OCI-LY3 (cell line): ENCODE measurements at regions not wholly inside any gene's neighbourhood (a gene's known extent, or its start where the extent isn't known, plus 50 kb on each side); places are given as distances from the start of the nearest gene placed in this dataset.

Source experiments
- H2AFZ ChIP-seq: fragments of 200-600, 300-600 bp; shearing (Covaris generic); 2 replicates; pipeline ENCODE4 v1.6.0; 2014; ENCODE audit warnings: antibody characterized with exemption, low read depth, low read length
- H3K27ac ChIP-seq: fragments of 200-600, 300-600 bp; sonication (generic); 2 replicates; pipeline ENCODE4 v1.5.1; 2014; ENCODE audit warnings: mild to moderate bottlenecking, low read length, moderate library complexity, mixed read lengths
- H3K27me3 ChIP-seq: fragments of 200-600, 300-600 bp; sonication (generic); 2 replicates; pipeline ENCODE4 v1.6.1; 2014; ENCODE audit warnings: low read depth, low read length, mixed read lengths
- H3K36me3 ChIP-seq: fragments of 200-600, 300-600 bp; sonication (generic); replicated peaks from 2 replicates; pipeline ENCODE3; 2014; ENCODE audit warnings: low read depth, low read length, mixed read lengths
- H3K4me1 ChIP-seq: fragments of 300-600, 200-600 bp; sonication (generic); 2 replicates; pipeline ENCODE4 v1.6.1; 2014; ENCODE audit warnings: low read length, mixed read lengths
- H3K4me2 ChIP-seq: fragments of 200-600, 300-600 bp; sonication (generic); 2 replicates; pipeline ENCODE4 v1.6.1; 2014; ENCODE audit warnings: low read length, mixed read lengths
- H3K4me3 ChIP-seq: fragments of 300-600, 200-600 bp; sonication (generic); 2 replicates; pipeline ENCODE4 v1.5.1; 2014; ENCODE audit warnings: antibody characterized with exemption, mild to moderate bottlenecking, low read length, moderate library complexity
- H3K79me2 ChIP-seq: fragments of 300-600, 200-600 bp; shearing (Covaris generic); 2 replicates; pipeline ENCODE4 v1.6.1; 2014; ENCODE audit warnings: mild to moderate bottlenecking, low read length, mixed read lengths
- H3K9ac ChIP-seq: fragments of 300-600, 200-600 bp; shearing (Covaris generic); 2 replicates; pipeline ENCODE4 v1.6.0; 2014; ENCODE audit warnings: mild to moderate bottlenecking, low read length, moderate library complexity
- H3K9me3 ChIP-seq: fragments of 200-600, 300-600 bp; shearing (Covaris generic); 2 replicates; pipeline ENCODE4 v1.6.1; 2014; ENCODE audit warnings: low read length, mixed read lengths; ENCODE audit not compliant: insufficient read depth
- H4K20me1 ChIP-seq: fragments of 200-600, 300-600 bp; sonication (generic); 2 replicates; pipeline ENCODE4 v1.6.1; 2016; ENCODE audit warnings: low read length, mixed read lengths; ENCODE audit not compliant: insufficient read depth
- EZH2phosphoT487 ChIP-seq: fragments of 200-600 bp; shearing (Covaris generic); IDR thresholded peaks from 2 replicates; pipeline ENCODE4 v1.6.1; 2018; ENCODE audit warnings: antibody characterized with exemption, mixed run types, low read depth
- TF ChIP-seq, protein P1 (sequence below): fragments of 200-600, 300-600 bp; sonication (generic); IDR thresholded peaks from 2 replicates; pipeline ENCODE4 v1.5.1; 2014; ENCODE audit warnings: antibody characterized with exemption, low read length, low read depth

DNA sequence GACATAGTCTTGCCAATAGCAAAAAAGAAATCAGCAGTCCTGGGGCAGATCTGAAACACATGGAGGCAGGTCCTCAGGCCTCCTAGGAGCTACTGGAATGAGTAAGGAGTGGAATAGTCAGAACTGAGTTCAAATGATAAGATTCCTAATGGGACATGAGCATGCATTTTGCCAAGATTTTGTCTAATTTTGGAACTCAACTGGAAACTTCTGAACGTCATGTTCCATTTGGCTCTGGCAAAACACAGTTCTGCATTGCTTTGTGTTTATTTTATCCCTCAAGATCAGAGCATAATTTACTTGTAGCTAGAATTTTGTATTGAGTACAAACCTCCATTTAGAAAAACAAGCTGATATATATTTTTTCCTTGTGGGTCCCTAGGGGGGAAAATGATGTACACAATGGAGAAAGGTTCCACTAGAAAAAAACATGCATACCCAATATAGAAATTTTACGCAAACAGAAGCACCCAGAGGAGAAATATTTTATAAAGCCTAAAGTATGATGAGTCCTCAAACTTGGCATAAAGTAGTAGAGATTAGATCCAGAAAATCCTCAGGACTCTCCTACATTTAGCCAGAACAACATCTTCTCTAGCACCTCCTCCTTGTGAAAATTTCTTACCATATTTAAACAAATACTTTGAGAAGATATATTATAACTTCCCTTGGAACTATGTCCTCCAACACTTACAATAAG, 149.0 kb upstream of the SERP2 start:
- Histone ChIP-seq H3K79me2 (no peaks in the 10 kb centered on the region), H3K4me2 (no peak overlapping the region), H2AFZ (no peak overlapping the region), H3K4me3 (no peak overlapping the region), H3K27ac (no peak overlapping the region), H3K27me3 (peaks cover 84% of the 10 kb centered on the region), H4K20me1 (no peaks in the 10 kb centered on the region), H3K9ac (no peak overlapping the region), H3K4me1 (no peaks in the 10 kb centered on the region), H3K9me3 (no peaks in the 10 kb centered on the region), H3K36me3 (no peaks in the 10 kb centered on the region)
- TF ChIP-seq, protein P1, sequence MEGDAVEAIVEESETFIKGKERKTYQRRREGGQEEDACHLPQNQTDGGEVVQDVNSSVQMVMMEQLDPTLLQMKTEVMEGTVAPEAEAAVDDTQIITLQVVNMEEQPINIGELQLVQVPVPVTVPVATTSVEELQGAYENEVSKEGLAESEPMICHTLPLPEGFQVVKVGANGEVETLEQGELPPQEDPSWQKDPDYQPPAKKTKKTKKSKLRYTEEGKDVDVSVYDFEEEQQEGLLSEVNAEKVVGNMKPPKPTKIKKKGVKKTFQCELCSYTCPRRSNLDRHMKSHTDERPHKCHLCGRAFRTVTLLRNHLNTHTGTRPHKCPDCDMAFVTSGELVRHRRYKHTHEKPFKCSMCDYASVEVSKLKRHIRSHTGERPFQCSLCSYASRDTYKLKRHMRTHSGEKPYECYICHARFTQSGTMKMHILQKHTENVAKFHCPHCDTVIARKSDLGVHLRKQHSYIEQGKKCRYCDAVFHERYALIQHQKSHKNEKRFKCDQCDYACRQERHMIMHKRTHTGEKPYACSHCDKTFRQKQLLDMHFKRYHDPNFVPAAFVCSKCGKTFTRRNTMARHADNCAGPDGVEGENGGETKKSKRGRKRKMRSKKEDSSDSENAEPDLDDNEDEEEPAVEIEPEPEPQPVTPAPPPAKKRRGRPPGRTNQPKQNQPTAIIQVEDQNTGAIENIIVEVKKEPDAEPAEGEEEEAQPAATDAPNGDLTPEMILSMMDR, result no peak
- no peak for TF ChIP-seq EZH2phosphoT487

DNA sequence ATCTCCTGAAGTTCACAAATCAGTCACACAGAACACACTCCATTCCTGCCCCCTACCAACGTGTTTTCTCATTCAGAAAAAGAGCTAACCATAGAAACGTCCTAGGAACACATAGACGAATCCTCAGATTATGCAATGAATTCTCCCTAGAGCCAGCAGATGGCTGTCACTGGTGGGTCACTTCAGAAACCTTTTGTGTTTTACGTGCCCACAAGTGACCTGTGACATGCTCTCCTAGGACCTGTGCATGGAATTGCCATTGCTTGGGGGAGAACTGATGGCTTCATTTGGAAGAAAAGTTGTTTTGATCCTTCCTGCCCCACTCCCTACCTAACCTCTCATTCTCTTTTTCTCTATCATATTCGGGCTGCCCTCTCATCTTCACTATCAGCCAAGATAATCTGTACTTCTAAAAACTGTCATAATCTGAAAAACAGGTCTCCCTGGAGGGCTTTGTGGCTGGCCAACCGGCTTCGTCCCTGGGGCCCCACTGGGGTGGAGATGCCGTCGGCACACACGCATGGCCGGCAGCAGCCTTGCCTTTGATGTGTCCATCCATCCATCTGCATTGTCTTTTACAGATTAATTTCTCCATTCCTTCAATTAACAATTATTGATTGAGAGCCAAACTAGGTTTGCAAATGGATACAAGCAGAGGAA, 144.1 kb upstream of the SERP2 start:
- Histone ChIP-seq H3K9me3 (no peaks in the 10 kb centered on the region), H2AFZ (no peak overlapping the region), H3K36me3 (no peaks in the 10 kb centered on the region), H4K20me1 (no peaks in the 10 kb centered on the region), H3K9ac (no peak overlapping the region), H3K4me1 (no peaks in the 10 kb centered on the region), H3K27me3 (peaks cover 71% of the 10 kb centered on the region), H3K4me2 (no peak overlapping the region), H3K79me2 (no peaks in the 10 kb centered on the region), H3K4me3 (no peak overlapping the region), H3K27ac (no peak overlapping the region)
- TF ChIP-seq, protein P1, result no peak
- TF ChIP-seq EZH2phosphoT487, result no peak

DNA sequence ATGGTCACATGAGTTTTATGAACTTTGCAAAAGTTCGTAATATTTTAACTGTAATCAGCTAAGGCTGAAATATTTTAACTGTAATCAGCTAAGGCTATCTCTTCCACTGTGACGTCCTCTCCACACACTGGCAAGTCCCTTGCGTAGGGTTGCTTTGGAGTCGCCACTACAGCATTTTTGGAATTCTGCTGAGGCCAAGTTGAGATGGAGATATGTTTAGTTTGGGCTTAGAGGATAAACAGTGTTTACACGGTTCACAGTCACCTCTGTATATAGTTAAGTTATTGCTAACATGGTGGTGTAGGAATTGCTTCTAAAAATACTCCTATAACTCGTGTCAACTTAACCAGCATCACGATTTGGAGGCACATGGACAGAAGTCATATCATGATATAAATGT, 143.6 kb upstream of the SERP2 start:
- Histone ChIP-seq H3K4me1 (no peaks in the 10 kb centered on the region), H3K4me3 (no peak overlapping the region), H3K9ac (no peak overlapping the region), H4K20me1 (no peaks in the 10 kb centered on the region), H3K79me2 (no peaks in the 10 kb centered on the region), H3K9me3 (no peaks in the 10 kb centered on the region), H3K36me3 (no peaks in the 10 kb centered on the region), H3K4me2 (no peak overlapping the region), H2AFZ (no peak overlapping the region), H3K27ac (no peak overlapping the region), H3K27me3 (peaks cover 76% of the 10 kb centered on the region)
- TF ChIP-seq EZH2phosphoT487, result no peak
- TF ChIP-seq, protein P1, result no peak

DNA sequence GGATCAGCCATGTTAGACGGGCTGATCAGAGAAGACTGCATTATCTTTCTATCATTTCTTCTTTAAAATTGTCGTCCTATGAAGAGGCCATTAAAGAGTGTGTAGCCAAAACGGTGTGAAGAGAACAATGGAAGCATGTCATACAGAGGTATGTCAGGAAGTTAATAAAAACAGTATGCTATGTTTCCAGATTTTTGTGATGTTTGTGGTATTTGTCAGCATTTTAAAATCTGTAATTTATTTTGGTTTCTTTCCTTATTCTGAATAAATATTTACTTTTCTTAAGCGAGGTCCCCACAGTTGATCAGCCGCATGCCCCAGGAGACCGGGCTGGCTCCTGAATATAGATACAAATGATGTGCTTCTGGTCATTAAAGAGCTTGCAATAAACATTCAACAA, 142.9 kb upstream of the SERP2 start:
- H4K20me1 ChIP-seq, result no peaks in the 10 kb centered on the region
- H3K27me3 ChIP-seq, result peaks cover 77% of the 10 kb centered on the region
- H3K9me3 ChIP-seq, result no peaks in the 10 kb centered on the region
- TF ChIP-seq, protein P1, result no peak
- no peak for TF ChIP-seq EZH2phosphoT487
- no peak overlapping the region for H3K4me2 ChIP-seq
- no peak overlapping the region for H3K9ac ChIP-seq
- no peak overlapping the region for H3K27ac ChIP-seq
- no peak overlapping the region for H3K4me3 ChIP-seq
- no peaks in the 10 kb centered on the region for H3K36me3 ChIP-seq
- H3K79me2 ChIP-seq, result no peaks in the 10 kb centered on the region
- H3K4me1 ChIP-seq, result no peaks in the 10 kb centered on the region
- no peak overlapping the region for H2AFZ ChIP-seq
